DMS 273 treated with DMSO at 0.1 percent for 48 hours (cell line): ENCODE measurements at regions not wholly inside any gene's neighbourhood (a gene's known extent, or its start where the extent isn't known, plus 50 kb on each side); places are given as distances from the start of the nearest gene placed in this dataset.
"Not testable (repeated sequence)": the region's sequence is repeated elsewhere in the genome, so short reads cannot be mapped to it uniquely, and the experiment has no call there.

ENCODE experiments used
- DNase-seq: peaks from one replicate; lab custom pipeline; 2025; lab: John Stamatoyannopoulos, UW

DNA sequence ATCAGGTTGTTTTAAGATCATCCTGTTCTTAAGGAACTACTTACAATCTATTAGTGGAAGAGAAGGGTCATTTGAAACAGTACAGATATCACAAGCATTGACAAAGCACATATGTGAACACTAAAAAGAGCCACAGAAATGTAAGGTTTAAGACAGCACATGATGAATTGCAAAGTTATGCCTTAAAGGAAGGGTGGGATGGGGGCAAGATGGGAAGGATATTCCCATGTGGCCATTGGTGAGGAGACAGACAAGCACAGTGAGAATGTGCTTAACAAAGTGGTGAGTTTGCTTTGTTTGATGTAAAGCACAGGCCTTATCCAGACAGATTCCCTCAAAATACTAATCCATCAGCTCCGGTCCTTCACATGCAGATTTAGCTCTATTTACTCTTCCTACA is 151.6 kb upstream of the IVNS1ABP start:
- DNase-seq = no peak

DNA sequence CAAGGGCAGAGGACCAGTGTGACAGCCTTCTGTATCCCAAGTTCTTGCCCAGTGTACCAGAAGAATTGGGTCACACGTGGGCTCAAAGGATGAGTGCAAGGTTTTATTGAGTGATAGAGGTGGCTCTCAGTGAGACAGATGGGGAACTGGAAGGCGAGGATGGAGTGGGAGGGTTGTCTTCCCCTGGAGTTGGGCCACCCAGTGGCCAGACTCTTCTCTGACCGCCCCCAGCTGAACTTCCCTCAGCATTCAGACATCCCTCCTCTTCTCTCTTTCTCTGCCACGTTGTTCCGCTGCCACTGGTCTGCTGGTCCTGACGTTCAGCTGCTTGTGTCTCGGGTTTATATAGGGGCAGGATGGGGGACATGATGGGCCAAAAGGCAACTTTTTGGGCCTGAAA is 150.1 kb upstream of the IVNS1ABP start:
- DNase-seq = no peak

DNA sequence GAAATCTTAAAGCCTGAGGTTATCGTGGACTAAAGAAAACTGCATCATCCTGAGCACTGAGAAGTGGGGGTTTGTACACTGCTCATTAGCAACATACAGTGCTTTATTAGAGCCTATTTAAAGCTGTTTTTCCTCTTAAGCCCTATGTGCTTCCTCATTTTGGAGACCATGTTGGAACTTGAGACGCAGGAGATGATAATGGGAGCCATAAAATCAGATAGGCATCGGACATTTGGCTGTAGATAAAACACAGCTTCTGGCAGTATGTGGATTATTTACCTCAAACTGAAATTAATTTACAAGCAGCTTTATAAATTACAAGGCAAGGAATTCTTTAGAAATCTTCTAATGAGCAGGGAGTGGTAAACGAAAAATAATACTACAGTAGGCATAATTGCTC is 147.7 kb upstream of the IVNS1ABP start:
- no peak for DNase-seq

DNA sequence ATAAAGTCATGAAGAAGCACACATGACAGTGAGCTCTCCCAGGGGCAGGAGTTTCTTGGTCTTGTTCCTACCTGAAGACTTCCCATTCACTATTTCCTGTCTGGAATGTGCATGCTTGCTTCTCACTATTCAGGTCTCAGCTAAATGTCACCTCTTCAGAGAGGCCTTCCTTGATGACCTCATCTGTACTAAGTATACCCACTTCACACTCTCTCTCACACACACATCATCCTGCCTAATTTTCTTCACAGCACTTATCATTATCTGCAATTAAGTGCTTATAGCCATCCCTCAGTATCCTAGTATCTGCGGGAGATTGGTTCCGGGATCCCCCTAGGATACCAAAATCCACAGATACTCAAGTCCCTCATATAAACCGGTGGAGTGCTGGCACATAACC is 146.4 kb upstream of the IVNS1ABP start:
- no peak for DNase-seq

DNA sequence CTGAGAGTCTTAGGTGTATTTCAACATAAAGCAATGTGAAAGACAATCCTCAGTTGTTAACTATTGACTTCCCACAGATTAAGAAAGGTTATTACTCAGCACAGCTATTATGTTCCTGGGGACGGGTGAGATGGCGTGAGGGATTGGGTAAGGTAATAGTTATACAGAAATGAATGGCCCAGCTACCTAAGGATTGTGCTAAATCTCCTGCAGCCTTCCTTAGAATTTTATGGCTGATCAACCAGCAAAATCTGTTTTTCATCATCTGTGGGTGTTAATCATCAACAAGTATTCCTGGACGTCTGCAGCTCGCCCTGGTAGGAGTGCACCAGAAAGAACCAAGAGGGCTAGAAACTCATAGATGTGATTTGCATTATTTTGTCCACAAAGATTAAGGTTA is 146.0 kb upstream of the IVNS1ABP start:
- no peak for DNase-seq

DNA sequence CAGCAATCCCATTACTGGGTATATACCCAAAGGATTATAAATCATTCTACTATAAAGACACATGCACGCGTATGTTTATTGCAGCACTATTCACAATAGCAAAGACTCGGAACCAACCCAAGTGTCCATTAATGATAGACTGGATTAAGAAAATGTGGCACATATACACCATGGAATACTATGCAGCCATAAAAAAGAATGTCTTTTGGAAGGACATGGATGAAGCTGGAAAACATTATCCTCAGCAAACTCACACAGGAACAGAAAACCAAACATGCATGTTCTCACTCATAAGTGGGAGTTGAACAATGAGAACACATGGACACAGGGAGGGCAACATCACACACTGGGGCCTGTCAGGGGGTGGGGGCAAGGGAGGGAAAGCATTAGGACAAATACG is 143.7 kb upstream of the IVNS1ABP start:
- DNase-seq = not testable (repeated sequence)

DNA sequence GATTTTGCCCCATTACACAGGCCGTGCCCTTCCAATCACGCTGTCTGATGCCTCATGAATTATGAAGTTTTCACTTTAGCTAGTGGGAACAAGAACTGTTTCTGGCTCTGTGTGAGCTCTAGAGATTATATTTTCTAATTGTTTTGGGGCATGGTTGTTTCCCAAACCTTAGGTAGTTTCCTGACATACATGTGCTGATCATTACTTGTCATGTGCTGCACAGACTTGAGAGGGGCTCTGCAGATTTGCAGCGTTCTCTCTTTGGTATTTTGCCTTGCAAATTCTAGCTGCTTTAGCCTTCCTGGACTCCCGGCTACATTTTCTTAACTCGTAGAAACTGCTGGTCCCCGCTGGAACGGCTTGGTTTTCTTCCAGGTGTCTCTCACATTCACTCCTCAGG is 142.1 kb upstream of the IVNS1ABP start:
- DNase-seq = no peak

DNA sequence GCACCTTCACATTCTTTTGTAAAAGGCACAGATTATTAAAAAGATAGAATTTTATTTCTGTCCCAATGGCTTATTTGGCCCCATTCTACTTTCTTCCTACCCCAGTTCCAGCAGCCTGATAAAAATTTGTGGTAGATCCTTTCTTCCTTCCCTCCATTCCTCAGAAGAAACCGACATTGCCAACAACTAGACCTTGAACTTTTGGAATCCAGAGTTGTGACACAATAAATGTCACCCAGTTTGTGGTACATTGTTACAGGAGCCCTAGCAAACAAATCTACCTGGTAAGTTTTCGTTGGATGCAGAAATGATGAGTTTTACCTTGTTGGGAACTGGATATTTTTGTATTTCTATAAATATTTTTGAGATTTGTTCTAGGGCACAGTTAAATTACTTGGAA is 141.6 kb upstream of the IVNS1ABP start:
- no peak for DNase-seq

DNA sequence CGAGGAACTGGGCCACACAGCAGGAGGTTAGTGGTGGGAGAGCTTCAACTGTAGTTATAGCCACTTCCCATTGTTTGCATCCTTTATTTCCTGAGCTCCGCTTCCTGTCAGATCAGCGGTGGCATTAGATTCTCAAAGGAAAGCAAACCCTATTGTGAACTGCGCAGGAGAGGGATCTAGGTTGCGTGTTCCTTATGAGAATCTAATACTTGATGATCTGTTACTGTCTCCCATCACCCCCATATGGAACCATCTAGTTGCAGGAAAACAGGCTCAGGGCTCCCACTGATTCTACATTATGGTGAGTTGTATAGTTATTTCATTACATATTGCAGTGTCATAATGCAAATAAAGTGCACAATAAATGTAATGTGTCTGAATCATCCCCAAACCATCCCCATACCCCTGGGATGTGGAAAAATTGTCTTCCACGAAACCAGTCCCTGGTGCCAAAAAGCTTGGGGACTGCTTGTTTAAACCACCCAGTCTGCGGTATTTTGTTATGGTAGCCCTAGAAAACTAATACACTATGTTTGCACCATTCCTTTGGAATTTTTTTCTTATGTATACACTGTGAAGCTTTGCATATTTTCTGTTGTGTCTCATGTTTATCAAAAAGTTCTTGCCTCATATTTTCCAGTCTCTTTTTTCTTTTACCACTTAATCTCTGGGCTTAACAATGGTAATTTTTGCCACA is 136.6 kb upstream of the IVNS1ABP start:
- DNase-seq = no peak

DNA sequence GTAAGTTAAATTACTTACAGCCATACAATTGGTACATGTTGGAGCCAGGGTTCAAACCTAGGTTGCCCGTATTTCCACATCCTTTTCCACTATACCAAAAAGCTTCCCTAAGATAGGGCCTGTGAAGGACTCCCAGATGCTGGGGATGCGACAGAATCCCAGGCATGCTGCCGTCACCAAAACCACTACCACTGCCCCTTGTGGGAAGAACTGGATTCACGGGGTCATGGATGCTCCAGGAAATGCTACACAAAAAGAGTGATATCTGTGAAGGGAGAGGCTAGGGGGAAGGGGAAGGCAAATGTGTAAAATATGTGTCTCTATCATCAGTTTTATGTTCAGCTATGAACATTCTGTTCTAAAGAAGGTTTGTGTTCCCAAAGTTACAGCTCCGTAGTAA is 133.9 kb upstream of the IVNS1ABP start:
- DNase-seq = no peak

DNA sequence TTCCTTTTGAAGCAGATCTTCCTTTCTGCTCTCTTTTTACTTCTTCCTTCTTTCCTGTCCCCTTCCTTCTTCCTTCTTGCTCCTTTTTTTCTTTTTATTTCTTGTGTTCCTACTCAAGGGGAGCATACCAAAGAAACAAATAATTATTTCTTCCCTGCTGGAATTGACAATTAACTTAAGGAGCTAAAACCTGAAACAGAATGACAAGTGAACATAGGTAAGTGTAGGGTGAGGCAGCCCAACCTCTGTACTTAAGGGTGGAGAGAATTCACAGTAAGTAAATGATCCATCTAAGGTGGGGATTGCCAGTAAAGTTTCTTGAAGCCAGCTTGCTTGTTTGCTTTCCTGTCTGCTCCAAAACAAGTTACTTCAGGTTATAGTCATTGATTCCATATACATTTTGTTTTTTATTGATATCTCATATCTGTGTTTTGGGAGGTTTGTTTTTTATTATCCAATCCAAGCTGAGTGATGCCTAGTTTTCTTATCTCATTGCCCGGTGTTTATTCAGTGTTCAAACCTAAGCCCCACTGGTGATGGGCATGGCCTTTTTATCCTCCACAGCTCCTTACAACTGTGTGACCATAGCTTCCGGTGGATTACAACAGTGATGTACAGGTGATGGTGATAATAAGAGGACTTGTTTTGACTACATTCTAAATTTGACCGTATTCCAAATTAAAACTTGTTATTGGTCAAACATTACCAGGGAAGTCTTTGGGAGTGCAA is 133.2 kb upstream of the IVNS1ABP start:
- DNase-seq = no peak

DNA sequence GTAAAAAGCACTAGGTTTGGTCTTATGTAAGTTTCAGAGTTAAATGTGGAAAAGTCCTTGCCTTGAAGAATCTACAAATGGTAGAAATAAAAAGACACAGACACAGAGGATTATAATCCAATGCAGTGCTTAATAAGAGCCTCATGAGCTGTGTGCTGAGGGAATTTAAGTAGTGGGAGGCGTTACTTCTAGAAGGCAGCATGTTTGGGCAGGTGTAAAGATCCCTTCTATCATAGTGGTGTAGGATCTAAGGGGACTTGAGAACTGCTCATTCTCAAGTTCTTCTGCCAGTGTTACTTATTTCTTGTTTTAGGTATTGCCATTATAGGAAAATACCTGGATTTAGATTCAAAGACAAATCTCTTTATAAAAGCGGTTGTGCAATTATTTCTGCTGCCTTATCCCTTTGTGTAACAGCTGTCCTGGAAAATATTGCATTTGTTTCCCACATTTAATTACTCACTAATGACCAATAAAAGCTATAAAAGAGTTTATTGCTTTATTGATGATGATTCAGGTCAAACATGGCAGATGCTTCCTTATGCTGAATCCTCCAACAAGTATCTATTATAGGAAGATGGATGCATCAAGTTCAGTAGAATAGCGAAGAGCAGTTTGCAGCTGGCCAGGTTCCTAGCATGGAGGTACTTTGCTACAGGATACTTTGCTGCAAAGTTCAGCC is 132.5 kb upstream of the IVNS1ABP start:
- no peak for DNase-seq

DNA sequence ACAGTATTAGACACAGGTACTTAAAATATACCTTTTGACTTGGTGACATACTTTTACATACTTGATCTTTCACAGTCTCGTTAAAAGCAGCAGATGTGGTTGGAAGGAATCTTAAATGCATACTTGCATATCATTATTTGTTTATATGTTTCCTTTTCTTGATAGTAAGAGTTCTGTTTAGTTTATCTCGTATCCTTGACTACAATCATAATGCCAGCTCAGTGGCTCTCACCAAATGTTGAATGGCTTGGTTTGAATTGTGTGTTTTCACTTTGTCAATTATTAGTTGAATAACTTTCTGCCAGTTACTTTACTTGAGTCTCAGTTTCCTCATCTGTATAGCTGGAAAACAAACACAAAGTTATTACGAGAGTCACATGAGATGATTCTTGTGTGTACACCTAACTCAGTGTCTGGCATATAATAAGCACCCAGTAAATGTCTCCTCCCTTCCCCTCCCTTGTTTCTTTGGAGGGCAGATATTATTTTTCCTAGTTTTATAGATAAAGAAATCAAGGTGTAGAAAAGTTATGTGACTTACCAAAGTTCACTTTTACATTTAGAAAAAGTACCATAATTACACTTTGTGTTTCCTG is 131.6 kb upstream of the IVNS1ABP start:
- DNase-seq = no peak

DNA sequence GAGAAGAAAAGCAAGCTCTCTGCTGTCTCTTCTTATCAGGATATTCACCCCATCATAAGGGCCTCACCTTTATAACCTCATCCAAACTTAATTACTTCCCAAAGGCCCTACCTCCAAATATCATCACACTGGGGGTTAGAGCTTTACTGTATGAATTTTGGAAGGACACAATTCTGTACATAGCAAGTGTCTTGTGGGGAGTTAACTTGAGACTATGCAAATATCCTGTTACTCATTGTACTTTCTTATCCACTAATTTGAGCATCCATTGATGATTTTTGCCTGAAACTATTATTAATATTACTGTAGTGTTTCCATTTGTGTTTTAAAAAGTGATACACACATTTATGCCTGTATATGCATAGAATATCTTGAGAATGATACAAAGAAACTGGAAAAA is 129.1 kb upstream of the IVNS1ABP start:
- DNase-seq = no peak

DNA sequence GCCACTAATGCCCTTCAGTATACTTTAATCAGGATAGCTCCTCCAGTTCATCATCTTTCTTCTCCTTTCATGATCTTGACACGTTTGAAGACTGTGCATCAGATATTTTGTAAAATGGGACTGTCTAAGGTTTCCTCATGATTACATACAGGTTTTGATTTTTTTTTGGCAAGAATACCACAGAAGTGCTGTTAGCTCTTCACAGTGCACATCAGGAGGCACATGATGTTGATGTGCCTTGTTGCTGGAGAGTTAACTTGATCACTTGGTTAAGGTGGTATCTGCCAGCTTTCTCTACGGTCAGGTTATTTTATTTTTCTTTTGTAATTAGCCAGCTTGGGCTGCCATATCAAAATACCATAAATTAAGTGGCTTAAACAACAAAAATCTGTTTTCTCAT is 128.6 kb upstream of the IVNS1ABP start:
- no peak for DNase-seq

DNA sequence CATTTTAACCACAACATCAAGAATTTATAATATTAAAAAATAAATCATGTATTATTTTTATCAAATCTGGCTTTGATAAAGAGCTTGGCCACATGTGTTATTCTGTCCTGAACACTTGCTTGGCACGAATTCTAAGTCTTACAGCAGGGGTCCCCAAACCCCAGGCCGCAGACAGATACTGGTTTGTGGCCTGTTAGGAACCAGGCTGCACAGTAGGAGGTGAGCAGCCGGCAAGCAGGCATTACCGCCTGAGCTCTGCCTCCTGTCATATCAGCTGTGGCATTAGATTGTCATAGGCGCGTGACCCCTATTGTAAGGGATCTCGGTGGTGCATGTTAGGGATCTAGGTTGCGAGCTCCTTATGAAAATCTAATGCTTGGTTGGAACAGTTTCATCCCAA is 127.6 kb upstream of the IVNS1ABP start:
- DNase-seq = no peak

DNA sequence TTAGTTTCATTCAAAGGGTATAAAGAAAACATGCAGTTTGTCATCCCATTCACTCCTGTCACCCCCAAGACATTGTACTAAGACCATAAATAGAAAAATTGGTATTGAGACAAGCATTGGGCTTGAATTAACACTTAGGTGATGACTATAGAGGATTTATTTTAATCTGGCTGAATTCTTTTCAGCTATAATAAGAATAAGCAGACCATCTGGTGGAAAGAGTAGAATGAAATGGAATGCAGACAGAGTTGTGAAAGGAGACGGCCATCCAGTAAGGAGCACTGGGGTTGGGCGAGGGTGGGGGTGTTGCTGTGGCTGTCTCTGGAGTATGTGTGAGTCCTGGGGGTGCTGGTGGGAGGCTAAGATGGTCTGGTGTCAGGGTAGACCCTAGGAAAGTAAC is 125.0 kb upstream of the IVNS1ABP start:
- no peak for DNase-seq

DNA sequence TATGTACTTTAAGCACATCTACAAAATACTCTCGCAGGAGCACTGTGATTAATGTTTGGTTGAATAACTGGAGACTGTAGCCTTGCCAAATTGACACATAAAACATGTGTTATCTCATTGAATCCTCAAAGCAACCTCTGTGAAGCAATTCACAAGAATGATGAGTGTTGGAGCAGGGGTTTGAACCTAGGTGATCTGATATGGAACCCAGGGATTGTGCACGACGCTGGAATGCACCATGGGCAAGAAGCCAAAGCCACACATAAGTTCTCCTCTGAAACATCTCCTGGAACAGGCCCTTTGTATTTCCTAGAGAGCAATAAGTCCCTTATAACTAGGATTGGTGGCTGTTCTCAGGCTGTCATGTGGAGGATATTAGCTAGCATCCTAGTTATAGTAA is 124.6 kb upstream of the IVNS1ABP start:
- no peak for DNase-seq

DNA sequence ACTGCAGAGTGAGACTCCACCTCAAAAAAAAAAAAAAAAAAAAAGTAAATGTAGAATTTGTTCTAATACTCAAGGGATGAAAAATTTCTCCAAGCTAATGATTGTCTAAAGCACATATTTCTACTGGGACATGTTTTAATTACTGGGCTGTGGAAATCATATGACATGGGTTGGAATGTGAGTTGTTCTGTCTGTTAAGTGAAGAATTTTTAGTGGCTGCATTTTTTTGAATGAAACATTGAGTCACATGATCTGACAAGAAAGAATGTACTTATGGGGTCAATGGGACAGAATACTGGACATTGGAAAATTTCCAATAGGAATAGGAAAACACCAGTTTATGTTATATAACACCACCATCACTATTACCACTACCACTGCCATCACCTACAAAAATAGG is 123.8 kb upstream of the IVNS1ABP start:
- DNase-seq = no peak

DNA sequence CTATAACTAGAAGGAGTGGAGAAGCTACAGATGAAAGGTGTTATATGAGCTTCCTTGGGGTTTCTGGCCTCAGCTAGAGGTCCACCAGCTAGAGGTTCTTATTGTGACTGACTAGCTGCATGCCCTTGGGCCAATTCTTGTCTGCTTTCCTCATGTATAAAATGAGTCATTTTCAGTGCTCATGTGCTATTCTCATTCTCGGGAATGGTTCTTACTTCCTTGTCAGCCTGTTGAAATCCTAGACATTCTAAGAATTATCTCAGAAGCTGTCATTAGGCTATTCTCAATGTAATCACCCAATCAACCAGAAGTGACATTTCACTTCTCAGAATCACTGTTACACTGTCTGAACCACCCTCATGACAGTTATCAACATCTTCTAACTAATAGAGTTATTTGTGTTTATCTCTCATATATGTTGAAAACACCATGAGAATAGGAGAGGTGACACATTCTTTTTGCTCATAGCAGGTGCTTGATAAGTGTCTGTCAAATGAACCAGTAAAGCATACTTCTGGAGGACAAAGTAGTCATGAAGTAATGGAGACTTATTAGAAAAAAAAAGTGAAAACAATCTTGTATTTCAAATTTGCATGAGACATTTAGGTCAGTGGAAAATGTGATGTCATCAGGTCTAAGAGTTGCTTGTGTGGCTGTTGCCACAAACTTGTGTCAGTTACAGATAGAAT is 122.8 kb upstream of the IVNS1ABP start:
- no peak for DNase-seq

DNA sequence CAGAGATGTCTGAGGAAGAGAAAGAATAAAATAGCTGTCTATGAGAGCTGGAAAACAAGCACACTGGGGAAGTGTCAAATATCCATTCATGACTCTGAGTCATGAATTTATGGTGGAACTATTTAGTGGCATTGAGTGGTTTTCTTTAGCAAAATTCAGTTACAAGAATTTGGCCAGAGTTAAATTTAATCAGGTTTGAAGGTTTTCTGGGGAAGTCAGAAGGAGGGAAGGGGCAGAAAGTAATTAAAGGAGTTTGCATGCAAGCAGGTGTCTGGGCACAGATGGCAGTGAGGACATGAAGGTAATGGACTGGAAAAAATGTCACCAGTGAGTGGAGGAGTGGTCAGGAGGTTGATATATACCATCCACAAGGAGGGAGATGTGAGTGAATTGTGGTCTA is 121.9 kb upstream of the IVNS1ABP start:
- DNase-seq = peak; percentile 7

DNA sequence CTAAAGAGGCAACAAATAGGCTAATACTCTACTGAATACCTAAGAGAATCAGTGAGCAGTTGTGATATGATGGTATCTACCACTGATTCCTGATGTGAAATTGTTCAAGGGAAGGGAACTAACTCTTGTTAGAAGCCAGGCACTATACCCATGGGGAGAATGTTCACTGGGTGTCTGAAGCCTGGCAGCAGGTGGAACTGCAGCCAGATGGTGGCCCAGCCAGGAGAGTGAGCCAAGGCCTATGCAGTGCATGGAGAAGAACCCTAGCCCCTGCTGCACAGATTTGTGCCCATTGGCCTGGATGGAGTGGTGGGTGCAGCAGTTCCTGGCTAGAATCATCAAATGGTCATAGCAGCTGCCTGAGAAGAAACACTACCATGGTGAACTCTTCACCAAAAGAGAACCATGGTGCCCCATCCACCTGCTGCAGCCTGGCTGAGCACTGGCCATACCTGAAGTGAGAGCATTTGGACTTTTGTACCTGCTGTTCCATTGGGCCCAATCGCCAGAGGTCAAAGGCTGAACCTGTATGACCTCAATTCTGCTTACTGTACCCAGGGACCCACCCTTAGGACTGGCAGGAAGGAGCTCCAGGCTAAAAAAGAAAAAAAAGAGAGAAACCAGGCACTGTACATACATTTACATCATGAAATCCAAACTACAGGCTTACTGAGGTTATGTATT is 118.8 kb upstream of the IVNS1ABP start:
- no peak for DNase-seq
